ACC112 (cell line): ENCODE measurements at regions not wholly inside any gene's neighbourhood (a gene's known extent, or its start where the extent isn't known, plus 50 kb on each side); places are given as distances from the start of the nearest gene placed in this dataset.
"Not testable (repeated sequence)": the region's sequence is repeated elsewhere in the genome, so short reads cannot be mapped to it uniquely, and the experiment has no call there.

ENCODE experiments used
- H2AFZ ChIP-seq: fragments of 200-600 bp; sonication (generic); one replicate; pipeline ENCODE4 v1.6.0; 2017; ENCODE audit warnings: antibody characterized with exemption, low read length; ENCODE audit not compliant: unreplicated experiment
- H3K27ac ChIP-seq: fragments of 200-600 bp; sonication (generic); 2 replicates; pipeline ENCODE4 v1.5.1; 2014; ENCODE audit warnings: low read depth, mild to moderate bottlenecking, antibody characterized with exemption, low read length, moderate library complexity
- H3K27me3 ChIP-seq: fragments of 200-600 bp; sonication (generic); 2 replicates; pipeline ENCODE4 v1.6.1; 2014; ENCODE audit warnings: mild to moderate bottlenecking, antibody characterized with exemption, low read length, moderate library complexity, mixed read lengths; ENCODE audit not compliant: insufficient read depth
- H3K36me3 ChIP-seq: fragments of 200-600 bp; sonication (generic); 2 replicates; pipeline ENCODE4 v1.6.1; 2016; ENCODE audit warnings: mild to moderate bottlenecking, antibody characterized with exemption, low read length, moderate library complexity, mixed read lengths; ENCODE audit not compliant: insufficient read depth
- H3K4me1 ChIP-seq: fragments of 200-600 bp; sonication (generic); one replicate; pipeline ENCODE4 v1.6.1; 2016; ENCODE audit warnings: low read length, mixed read lengths; ENCODE audit not compliant: insufficient read depth, unreplicated experiment, control insufficient read depth
- H3K4me3 ChIP-seq: fragments of 200-600 bp; sonication (generic); 2 replicates; pipeline ENCODE4 v1.5.1; 2014; ENCODE audit warnings: mild to moderate bottlenecking, low read depth, low read length
- H3K79me2 ChIP-seq: fragments of 200-600 bp; sonication (generic); one replicate; pipeline ENCODE4 v1.6.0; 2016; ENCODE audit warnings: low read length; ENCODE audit not compliant: control insufficient read depth, unreplicated experiment, insufficient read depth

DNA sequence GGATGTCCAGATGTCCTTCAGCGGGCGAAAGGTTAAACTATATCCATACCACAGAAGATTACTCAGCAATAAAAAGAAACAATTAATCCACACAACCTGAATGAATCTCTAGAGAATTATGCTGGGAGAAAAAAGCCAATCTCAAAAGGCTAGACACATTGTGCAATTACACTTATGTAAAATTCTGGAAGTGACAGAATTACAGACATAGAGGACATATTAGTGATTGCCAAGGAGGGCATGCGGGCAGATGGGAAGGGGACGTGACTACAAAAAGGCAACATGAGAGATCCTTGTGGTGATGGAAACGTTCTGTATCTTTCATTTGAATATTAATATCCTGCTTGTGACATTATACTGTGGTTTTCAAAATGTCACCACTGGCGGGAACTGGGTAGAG is 103.5 kb upstream of the BMAL1 start:
- Histone ChIP-seq H2AFZ (no peak overlapping the region), H3K27me3 (no peaks in the 10 kb centered on the region), H3K36me3 (no peaks in the 10 kb centered on the region), H3K4me1 (peaks cover 9% of the 10 kb centered on the region), H3K79me2 (no peaks in the 10 kb centered on the region), H3K4me3 (no peak overlapping the region), H3K27ac (no peak overlapping the region)

DNA sequence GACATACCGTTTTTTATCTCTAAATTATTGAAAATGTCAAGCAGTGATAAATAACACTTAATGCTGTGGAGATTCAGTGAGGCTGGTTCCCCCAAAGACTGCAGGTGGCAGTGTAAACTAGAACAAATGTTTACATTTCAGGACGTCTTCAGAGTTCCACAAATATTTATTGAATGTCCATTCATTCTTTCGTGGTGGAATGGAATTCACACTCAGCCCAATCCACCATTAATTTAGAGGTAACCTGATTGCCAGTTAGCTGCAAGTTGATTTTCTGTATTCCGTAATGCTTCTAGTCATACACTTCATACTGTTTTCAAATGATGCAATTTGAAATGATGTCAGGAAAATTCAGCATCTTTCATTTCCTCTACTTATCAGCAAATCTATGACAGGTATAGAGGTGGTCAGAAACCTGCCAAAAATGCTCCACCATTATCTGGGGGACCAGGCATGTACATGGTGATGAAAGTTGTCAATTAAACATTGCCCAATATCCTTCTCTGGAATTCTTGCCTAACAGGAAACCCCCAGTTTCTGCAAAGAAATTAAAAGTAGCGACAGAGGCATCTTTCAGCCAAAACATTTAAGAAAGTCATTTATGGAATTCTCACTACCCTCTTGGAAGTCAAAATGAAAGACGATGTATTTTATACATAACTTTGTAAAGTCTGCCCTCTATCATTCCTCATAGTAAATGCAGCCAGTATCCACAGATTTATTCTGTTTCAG is 94.3 kb upstream of the BMAL1 start:
- Histone ChIP-seq H3K36me3 (no peaks in the 10 kb centered on the region), H3K27me3 (no peaks in the 10 kb centered on the region), H3K4me1 (peaks cover 6% of the 10 kb centered on the region), H3K79me2 (no peaks in the 10 kb centered on the region), H2AFZ (peak overlapping the region; percentile 90), H3K27ac (peak overlapping the region; percentile 23; the same call in 1 of the 2 replicates), H3K4me3 (peak overlapping the region; percentile 72)

DNA sequence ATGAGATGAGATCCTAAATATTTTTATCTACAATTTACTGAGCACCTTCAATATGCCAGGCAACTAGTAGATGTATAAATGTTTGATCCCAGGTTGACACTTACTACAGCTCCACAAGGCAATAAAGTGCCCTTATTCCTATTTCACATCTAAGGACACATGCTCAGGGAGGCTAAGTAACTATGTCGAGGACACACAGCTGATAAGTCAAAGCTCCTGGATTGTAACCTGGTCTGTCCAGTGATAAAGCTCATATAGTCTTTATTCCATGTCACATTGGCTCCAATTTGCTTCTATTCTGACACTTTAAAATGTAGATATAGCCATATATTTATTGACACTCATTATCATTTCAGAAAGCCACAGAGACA is 93.8 kb upstream of the BMAL1 start:
- no peaks in the 10 kb centered on the region for H3K79me2 ChIP-seq
- no peak overlapping the region for H3K27ac ChIP-seq
- H3K4me3 ChIP-seq: no peak overlapping the region; the same call in 1 of the 2 replicates
- peaks cover 6% of the 10 kb centered on the region for H3K4me1 ChIP-seq
- no peaks in the 10 kb centered on the region for H3K27me3 ChIP-seq
- no peaks in the 10 kb centered on the region for H3K36me3 ChIP-seq
- H2AFZ ChIP-seq: no peak overlapping the region

DNA sequence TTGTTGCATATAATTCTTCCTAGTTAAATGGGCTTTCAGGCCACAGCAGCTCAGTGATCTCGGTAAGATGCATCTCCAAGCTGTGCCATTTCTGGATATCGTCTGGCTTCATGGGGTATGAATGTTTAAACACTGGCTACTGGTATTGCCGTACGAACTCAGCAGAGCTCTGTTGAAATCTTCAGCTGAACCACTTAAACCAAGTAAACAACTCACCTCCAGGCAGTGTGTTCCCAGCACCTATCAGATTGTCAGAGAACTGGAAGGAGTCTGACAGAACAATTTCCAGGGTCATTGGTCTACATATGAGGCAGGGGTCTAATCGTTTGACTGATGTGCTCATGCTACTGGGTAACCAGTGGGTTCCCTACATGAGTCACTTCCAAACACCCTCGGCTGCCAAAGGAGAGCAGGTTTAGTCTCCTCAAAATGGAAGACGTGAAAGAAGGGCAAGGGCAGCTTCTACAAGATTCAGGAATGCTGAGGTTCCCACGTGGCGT is 93.2 kb upstream of the BMAL1 start:
- Histone ChIP-seq H3K27ac (no peak overlapping the region), H3K36me3 (no peaks in the 10 kb centered on the region), H3K4me1 (peaks cover 6% of the 10 kb centered on the region), H3K27me3 (no peaks in the 10 kb centered on the region), H2AFZ (no peak overlapping the region), H3K79me2 (no peaks in the 10 kb centered on the region), H3K4me3 (no peak overlapping the region)

DNA sequence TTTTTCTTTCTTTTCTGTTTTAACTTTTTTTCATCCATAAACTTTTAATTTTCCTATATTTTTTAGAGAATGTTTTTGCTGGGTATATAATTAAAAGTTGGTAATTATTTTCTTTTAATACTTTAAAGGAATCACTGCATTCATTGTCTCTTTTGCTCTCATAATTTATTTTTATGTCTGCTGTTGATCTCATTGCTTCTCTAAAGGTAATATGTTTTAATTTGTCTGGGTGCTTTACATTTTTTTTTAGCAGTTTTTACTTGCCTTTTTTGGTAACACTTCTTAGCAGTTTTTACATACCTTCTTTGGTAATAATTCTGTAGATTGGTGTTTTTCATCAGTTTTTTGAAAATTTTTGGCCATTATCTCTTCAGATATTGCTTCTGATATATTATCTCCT is 89.4 kb upstream of the BMAL1 start:
- Histone ChIP-seq H3K27me3 (no peaks in the 10 kb centered on the region), H3K4me1 (peaks cover 14% of the 10 kb centered on the region), H3K27ac (no peak overlapping the region), H3K36me3 (no peaks in the 10 kb centered on the region), H3K79me2 (no peaks in the 10 kb centered on the region), H3K4me3 (no peak overlapping the region), H2AFZ (no peak overlapping the region)

DNA sequence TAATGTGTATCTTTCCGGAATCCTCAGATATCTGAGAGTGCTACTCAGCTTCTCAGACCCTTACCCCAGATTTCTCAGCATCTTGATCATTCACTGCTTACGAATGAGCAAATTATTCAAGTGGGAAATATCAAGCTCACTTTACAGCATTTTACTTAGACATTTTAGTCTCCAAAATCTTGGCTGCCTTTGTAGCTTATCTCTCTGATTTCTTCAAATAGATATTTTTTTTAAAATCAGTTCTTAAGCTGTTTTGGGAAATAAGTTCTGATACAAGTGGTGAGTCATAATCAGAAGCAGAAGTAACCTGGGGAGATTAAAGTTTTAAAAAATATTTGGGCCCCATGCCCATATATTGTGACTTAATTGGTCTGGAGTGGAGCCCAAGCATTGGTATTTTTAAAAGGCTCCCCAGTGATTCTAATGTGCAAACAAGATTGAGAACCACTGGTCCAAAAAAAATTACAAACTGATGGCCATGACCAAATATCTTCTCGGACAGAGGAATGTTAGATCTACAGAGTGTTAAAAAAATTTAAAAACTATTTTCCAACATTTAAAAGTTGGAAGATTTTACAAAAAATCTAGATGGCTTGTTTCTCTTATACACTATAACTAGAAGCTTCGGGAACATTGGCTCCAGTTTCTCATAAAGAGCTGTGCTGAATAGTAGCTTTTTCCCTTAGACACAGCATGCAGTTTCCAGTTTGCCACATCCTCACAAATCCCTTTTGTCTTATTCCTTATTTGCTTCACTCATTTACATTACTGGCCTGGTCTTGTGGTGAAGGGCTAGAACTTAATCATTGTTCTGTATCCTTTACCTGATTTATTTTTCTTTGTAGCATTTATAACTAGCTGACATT is 87.8 kb upstream of the BMAL1 start:
- no peaks in the 10 kb centered on the region for H3K27me3 ChIP-seq
- H3K27ac ChIP-seq: peak overlapping the region; percentile 32; the same call in 1 of the 2 replicates
- H2AFZ ChIP-seq: no peak overlapping the region
- H3K4me1 ChIP-seq: peaks cover 11% of the 10 kb centered on the region
- no peaks in the 10 kb centered on the region for H3K36me3 ChIP-seq
- no peaks in the 10 kb centered on the region for H3K79me2 ChIP-seq
- H3K4me3 ChIP-seq: no peak overlapping the region

DNA sequence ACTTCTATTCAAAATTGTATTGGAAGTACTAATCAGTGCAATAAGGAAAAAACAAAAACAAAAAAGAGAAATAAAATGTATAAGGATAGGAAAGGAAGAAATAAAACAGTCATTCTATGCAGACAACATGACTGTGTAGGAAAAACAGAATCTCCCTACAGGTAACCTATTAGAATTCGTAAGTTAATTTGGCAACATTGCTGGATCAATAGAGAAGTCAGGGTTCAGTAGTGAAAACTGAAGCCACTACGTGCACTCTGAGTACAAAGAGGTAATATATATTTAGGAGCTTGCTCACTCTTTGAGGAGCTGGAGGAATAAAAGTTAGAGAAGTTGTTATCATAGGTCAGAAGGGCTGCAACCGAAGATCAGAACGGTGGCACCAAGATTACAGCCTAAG is 84.0 kb upstream of the BMAL1 start:
- Histone ChIP-seq H3K36me3 (no peaks in the 10 kb centered on the region), H3K4me3 (no peak overlapping the region), H3K27me3 (no peaks in the 10 kb centered on the region), H3K27ac (no peak overlapping the region), H3K4me1 (peaks cover 11% of the 10 kb centered on the region), H3K79me2 (no peaks in the 10 kb centered on the region), H2AFZ (no peak overlapping the region)

DNA sequence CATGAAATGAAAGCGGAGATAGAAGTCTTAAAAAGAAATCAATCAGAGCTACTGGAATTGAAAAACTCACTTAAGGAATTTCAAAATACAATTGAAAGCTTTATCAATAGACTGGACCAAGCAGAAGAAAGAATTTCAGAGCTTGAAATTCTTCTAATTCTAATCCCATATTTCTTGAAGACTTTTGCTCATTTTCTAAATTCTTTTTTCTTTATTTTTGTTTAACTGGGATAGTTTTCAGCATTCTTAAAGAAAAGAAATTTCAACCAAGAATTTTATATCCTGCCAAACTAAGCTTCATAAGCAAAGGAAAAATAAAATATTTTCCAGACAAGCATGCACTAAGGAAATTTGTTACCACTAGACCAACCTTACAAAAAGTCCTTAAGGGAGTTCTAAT is 80.2 kb upstream of the BMAL1 start:
- H2AFZ ChIP-seq, H3K36me3 ChIP-seq, H3K4me3 ChIP-seq, H3K4me1 ChIP-seq, H3K79me2 ChIP-seq, H3K27ac ChIP-seq, H3K27me3 ChIP-seq: not testable (repeated sequence)

DNA sequence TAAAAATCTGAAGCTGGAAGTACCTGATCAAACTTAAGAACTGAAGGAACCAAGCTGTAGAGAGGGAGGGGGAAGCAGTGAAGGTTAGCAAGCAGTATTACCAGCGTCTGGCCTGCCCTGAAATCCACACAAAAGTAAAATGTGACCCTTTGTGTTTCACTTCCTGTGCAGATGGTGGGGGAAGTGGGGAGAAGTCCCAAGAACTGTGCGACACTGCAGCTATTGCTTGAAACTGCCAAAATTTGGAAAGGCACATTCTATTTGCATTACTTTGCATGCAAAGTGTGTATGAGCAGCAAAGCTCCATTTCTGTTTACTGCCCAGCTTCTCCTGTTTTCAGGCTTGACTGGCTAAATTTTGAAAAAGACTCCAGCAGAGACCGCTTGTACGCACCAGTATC is 72.1 kb upstream of the BMAL1 start:
- Histone ChIP-seq H3K27me3 (no peaks in the 10 kb centered on the region), H3K36me3 (no peaks in the 10 kb centered on the region), H3K4me3 (no peak overlapping the region), H3K79me2 (no peaks in the 10 kb centered on the region), H3K4me1 (peaks cover 26% of the 10 kb centered on the region), H2AFZ (no peak overlapping the region), H3K27ac (no peak overlapping the region)

DNA sequence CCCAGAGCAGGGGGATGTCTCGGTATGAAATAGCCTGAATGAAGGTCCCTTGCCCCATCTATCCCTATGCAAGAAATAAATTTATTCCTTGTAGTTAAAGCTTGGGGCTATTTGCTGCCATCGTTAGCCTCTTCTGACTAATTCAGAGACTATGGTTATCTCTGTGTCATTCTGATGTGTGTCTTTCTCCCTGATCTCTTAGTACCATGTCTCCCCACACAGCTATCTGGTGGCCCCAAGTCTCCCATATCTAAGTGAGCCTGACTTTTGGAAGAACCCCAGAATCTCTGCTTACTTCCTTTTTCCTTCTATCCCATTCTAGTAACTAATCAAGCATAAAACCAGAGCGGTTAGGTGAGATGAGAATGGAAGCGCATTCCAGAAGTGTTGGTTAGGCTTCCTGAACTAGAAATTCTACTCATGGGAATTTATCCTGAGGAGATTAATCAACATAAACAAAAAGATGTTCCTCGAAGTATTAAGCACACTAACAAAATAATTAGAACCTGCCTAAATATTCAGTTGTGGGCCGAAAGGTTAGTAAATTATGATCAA is 71.4 kb upstream of the BMAL1 start:
- H3K4me3 ChIP-seq: no peak overlapping the region
- no peaks in the 10 kb centered on the region for H3K36me3 ChIP-seq
- H3K27me3 ChIP-seq: no peaks in the 10 kb centered on the region
- peak overlapping the region; percentile 44 for H2AFZ ChIP-seq
- no peaks in the 10 kb centered on the region for H3K79me2 ChIP-seq
- H3K4me1 ChIP-seq: peaks cover 28% of the 10 kb centered on the region
- no peak overlapping the region for H3K27ac ChIP-seq
